SK-N-SH (cell line): ENCODE measurements at regions not wholly inside any gene's neighbourhood (a gene's known extent, or its start where the extent isn't known, plus 50 kb on each side); places are given as distances from the start of the nearest gene placed in this dataset.

ENCODE experiments used
- CTCF ChIA-PET: fragments of 300-600, 350-600 bp; formaldehyde crosslinking; extraction: SDS; loops from one replicate; lab custom pipeline; 2021; lab: Yijun Ruan, JAX
- POLR2A ChIA-PET: fragments of 350-600 bp; sonication (Branson Sonifier 250); formaldehyde crosslinking; extraction: SDS; loops from one replicate; lab custom pipeline; 2020; ENCODE audit warnings: antibody characterized with exemption, inconsistent platforms; lab: Yijun Ruan, JAX
- DNase-seq: peaks from one replicate; pipeline ENCODE4 v3.0.0; 2012
- H2AFZ ChIP-seq: fragments of 200-600 bp; sonication (generic); 2 replicates; pipeline ENCODE4 v1.8.1; 2016; ENCODE audit warnings: antibody characterized with exemption, mild to moderate bottlenecking, low read depth
- H3F3A ChIP-seq: fragments of 200-600 bp; sonication (generic); replicated peaks from 2 replicates; pipeline ENCODE3; 2016; ENCODE audit warnings: antibody characterized with exemption, mild to moderate bottlenecking; ENCODE audit not compliant: insufficient read depth
- H3K27ac ChIP-seq, 2 experiments: fragments of 200-500 bp in 1 of 2; fragments of 200-600 bp in 1 of 2; sonication (Bioruptor generic) in 1 of 2; sonication (generic), shearing (Covaris generic) in 1 of 2; 2 replicates each; pipeline versions ENCODE4 v1.5.1 to v1.6.1; 2014 to 2016; ENCODE audit warnings: low read depth in 2 of 2, inconsistent platforms in 1 of 2, low read length in 1 of 2, mild to moderate bottlenecking in 1 of 2, mixed read lengths in 1 of 2
- H3K27me3 ChIP-seq: fragments of 200-600 bp; sonication (generic), shearing (Covaris generic); 2 replicates; pipeline ENCODE4 v1.6.1; 2016; ENCODE audit warnings: mixed run types; ENCODE audit not compliant: insufficient read depth
- H3K36me3 ChIP-seq, 2 experiments: fragments of 200-500 bp in 1 of 2; fragments of 200-600 bp in 1 of 2; sonication (Bioruptor generic) in 1 of 2; sonication (generic) in 1 of 2; replicated peaks in 1 of 2; 2 replicates each; pipeline versions ENCODE3 to v1.5.1; 2014 to 2016; ENCODE audit warnings: low read length in 1 of 2, mild to moderate bottlenecking in 1 of 2; ENCODE audit not compliant: insufficient read depth in 2 of 2, control insufficient read depth in 1 of 2
- H3K4me1 ChIP-seq, 2 experiments: fragments of 200-500 bp in 1 of 2; fragments of 200-600 bp in 1 of 2; sonication (Bioruptor generic) in 1 of 2; sonication (generic), shearing (Covaris generic) in 1 of 2; 2 replicates each; pipeline versions ENCODE4 v1.5.1 to v1.6.1; 2014 to 2016; ENCODE audit warnings: low read depth in 1 of 2, low read length in 1 of 2, mixed run types in 1 of 2; ENCODE audit not compliant: insufficient read depth in 2 of 2, control insufficient read depth in 1 of 2
- H3K4me2 ChIP-seq: fragments of 200-600 bp; sonication (generic), shearing (Covaris generic); 2 replicates; pipeline ENCODE4 v1.6.1; 2017; ENCODE audit warnings: mixed run types
- H3K4me3 ChIP-seq, 2 experiments: fragments of 200-500 bp in 1 of 2; fragments of 200-600 bp in 1 of 2; sonication (Bioruptor generic) in 1 of 2; sonication (generic), shearing (Covaris generic) in 1 of 2; 2 replicates each; pipeline versions ENCODE4 v1.5.1 to v1.8.1; 2014 to 2016; ENCODE audit warnings: low read depth in 2 of 2, inconsistent platforms in 1 of 2, low read length in 1 of 2, mild to moderate bottlenecking in 1 of 2, mixed read lengths in 1 of 2, moderate library complexity in 1 of 2
- H3K79me2 ChIP-seq: fragments of 200-600 bp; sonication (generic); 2 replicates; pipeline ENCODE4 v1.8.1; 2017; ENCODE audit warnings: mild to moderate bottlenecking; ENCODE audit not compliant: insufficient read depth
- H3K9ac ChIP-seq: fragments of 200-600 bp; sonication (generic); 2 replicates; pipeline ENCODE4 v1.6.1; 2017; ENCODE audit warnings: mixed run types
- H3K9me2 ChIP-seq: fragments of 200-600 bp; sonication (generic); 2 replicates; pipeline ENCODE4 v1.6.1; 2017; ENCODE audit warnings: mixed run types
- H3K9me3 ChIP-seq: fragments of 200-600 bp; sonication (generic); 2 replicates; pipeline ENCODE4 v1.6.1; 2017; ENCODE audit warnings: mixed run types, mild to moderate bottlenecking, moderate library complexity
- H4K20me1 ChIP-seq: fragments of 200-600 bp; sonication (generic); 2 replicates; pipeline ENCODE4 v1.6.1; 2017; ENCODE audit warnings: mild to moderate bottlenecking, mixed run types; ENCODE audit not compliant: insufficient read depth
- CTCF ChIP-seq: fragments of 200-600 bp; sonication (generic); IDR thresholded peaks from 2 replicates; pipeline ENCODE4 v1.6.1; 2017; ENCODE audit warnings: antibody characterized with exemption, mild to moderate bottlenecking, moderate library complexity
- ELF1 ChIP-seq: IDR thresholded peaks from 2 replicates; pipeline ENCODE4 v1.4.0; 2012
- EP300 ChIP-seq, 2 experiments: IDR thresholded peaks; 2 replicates each; pipeline versions ENCODE4 v1.4.0 to v1.6.1; 2012; ENCODE audit warnings: borderline replicate concordance in 1 of 2, low read depth in 1 of 2, low read length in 1 of 2
- EZH2phosphoT487 ChIP-seq: fragments of 200-600 bp; sonication (generic); IDR thresholded peaks from 2 replicates; pipeline ENCODE4 v1.6.1; 2017; ENCODE audit warnings: low read depth, mixed run types, mild to moderate bottlenecking, antibody characterized with exemption, moderate library complexity, borderline replicate concordance
- FOSL2 ChIP-seq: IDR thresholded peaks from 2 replicates; pipeline ENCODE4 v1.4.0; 2012; ENCODE audit warnings: low read depth, mild to moderate bottlenecking, moderate library complexity, borderline replicate concordance
- FOXJ3 ChIP-seq: sonication (generic); formaldehyde crosslinking; IDR thresholded peaks from 2 replicates; pipeline ENCODE4 v1.5.1; 2020; ENCODE audit warnings: mild to moderate bottlenecking, missing genetic modification reagents
- FOXM1 ChIP-seq: IDR thresholded peaks from 2 replicates; pipeline ENCODE4 v1.4.0; 2012; ENCODE audit warnings: low read depth, mild to moderate bottlenecking
- GABPA ChIP-seq: IDR thresholded peaks from 2 replicates; pipeline ENCODE4 v1.4.0; 2012; ENCODE audit warnings: low read depth, mild to moderate bottlenecking
- GATA2 ChIP-seq: sonication (generic); formaldehyde crosslinking; IDR thresholded peaks from 2 replicates; pipeline ENCODE4 v1.5.0; 2020; ENCODE audit warnings: mild to moderate bottlenecking, missing genetic modification reagents
- JUND ChIP-seq: IDR thresholded peaks from 2 replicates; pipeline ENCODE4 v1.4.0; 2012
- MEF2A ChIP-seq: IDR thresholded peaks from 2 replicates; pipeline ENCODE4 v1.4.0; 2012; ENCODE audit warnings: low read depth, borderline replicate concordance
- MXI1 ChIP-seq: IDR thresholded peaks from 2 replicates; pipeline ENCODE4 v1.6.1; 2012; ENCODE audit warnings: mild to moderate bottlenecking, low read depth, low read length, improper control_type of control experiment
- NRF1 ChIP-seq: IDR thresholded peaks from 2 replicates; pipeline ENCODE4 v1.6.1; 2012; ENCODE audit warnings: low read depth, mild to moderate bottlenecking, low read length
- RAD21 ChIP-seq: IDR thresholded peaks from 2 replicates; pipeline ENCODE4 v1.6.1; 2012; ENCODE audit warnings: mild to moderate bottlenecking, low read length
- RCOR1 ChIP-seq: fragments of 150-350 bp; IDR thresholded peaks from 2 replicates; pipeline ENCODE4 v1.6.1; 2017; ENCODE audit warnings: antibody characterized with exemption, low read length
- SIN3A ChIP-seq: IDR thresholded peaks from 2 replicates; pipeline ENCODE4 v1.6.1; 2012; ENCODE audit warnings: low read depth, mild to moderate bottlenecking, low read length, moderate library complexity, borderline replicate concordance
- SMC3 ChIP-seq: IDR thresholded peaks from 2 replicates; pipeline ENCODE4 v1.6.1; 2012; ENCODE audit warnings: low read depth, low read length, improper control_type of control experiment
- TAF1 ChIP-seq: IDR thresholded peaks from 2 replicates; pipeline ENCODE4 v1.6.1; 2012; ENCODE audit warnings: low read depth, mild to moderate bottlenecking, low read length, moderate library complexity, borderline replicate concordance
- USF2 ChIP-seq: fragments of 150-350 bp; IDR thresholded peaks from 2 replicates; pipeline ENCODE4 v1.6.1; 2017; ENCODE audit warnings: antibody characterized with exemption, low read length, low read depth, borderline replicate concordance
- WGBS: methylation state at CpG from one replicate; pipeline ENCODE4 v1.1.6; 2017; ENCODE audit warnings: low lambda C conversion rate; 5-methylcytosine and 5-hydroxymethylcytosine counted together

- WGBS, result 58% methylated on average over 4 of the region's 4 CpGs
- no peaks in the 10 kb centered on the region for H3K36me3 ChIP-seq
- TF ChIP-seq USF2, result no peak
- no peak for TF ChIP-seq FOSL2
- no peak for TF ChIP-seq CTCF
- H4K20me1 ChIP-seq, result no peaks in the 10 kb centered on the region
- DNase-seq, result no peak
- POLR2A ChIA-PET, result interaction anchor here (0.6 kb wide), 1 partner anchor 711 kb away, joined by 3 read pairs; no protein-coding TSS in a partner anchor
- H3K27ac ChIP-seq, result no peak overlapping the region
- H3F3A ChIP-seq, result no peaks in the 10 kb centered on the region
- no peaks in the 10 kb centered on the region for H3K27me3 ChIP-seq
- H3K9me3 ChIP-seq, result no peaks in the 10 kb centered on the region
- no peak overlapping the region for H2AFZ ChIP-seq
- H3K9ac ChIP-seq, result no peak overlapping the region
- CTCF ChIA-PET, result interaction anchor here (0.9 to 1.6 kb wide), 4 partner anchors 14 to 1508 kb away, joined by 3 to 6 read pairs (median 3); no protein-coding TSS in a partner anchor
- H3K4me2 ChIP-seq, result no peak overlapping the region
- H3K9me2 ChIP-seq, result no peaks in the 10 kb centered on the region
- no peak overlapping the region for H3K4me3 ChIP-seq
- no peaks in the 10 kb centered on the region for H3K79me2 ChIP-seq
- peaks cover 0 to 6% of the 10 kb centered on the region in 2 experiments; a peak in 1 of 4 replicates for H3K4me1 ChIP-seq
Measured at GRCh38 chr4:15163284-15163645, 161.0 kb downstream of the CPEB2 start.

GRCh38 chr4:15164571-15164970, 162.3 kb downstream of the CPEB2 start:
- ChIA-PET POLR2A (no interaction called here), CTCF (no interaction called here)
- WGBS, result 59% methylated on average over 3 of the region's 3 CpGs
- Histone ChIP-seq H3K4me2 (no peak overlapping the region), H3K36me3 (no peaks in the 10 kb centered on the region), H3K4me1 (peaks cover 0 to 6% of the 10 kb centered on the region in 2 experiments; a peak in 1 of 4 replicates), H3K9me2 (no peaks in the 10 kb centered on the region), H3K9me3 (no peaks in the 10 kb centered on the region), H3K9ac (no peak overlapping the region), H4K20me1 (no peaks in the 10 kb centered on the region), H3K4me3 (no peak overlapping the region), H3K79me2 (no peaks in the 10 kb centered on the region), H2AFZ (no peak overlapping the region), H3K27ac (no peak overlapping the region), H3F3A (no peaks in the 10 kb centered on the region)
- DNase-seq, result no peak
- TF ChIP-seq USF2 (no peak), TAF1 (no peak), SIN3A (no peak), RAD21 (no peak), FOXM1 (no peak), NRF1 (no peak), FOSL2 (no peak), MEF2A (no peak), ELF1 (no peak), JUND (no peak), MXI1 (no peak), FOXJ3 (CRISPR knock-in tag) (no peak), RCOR1 (no peak), EP300 (IDR thresholded peaks at IDR 0.05; ENCODE audit: borderline replicate concordance in 1 of 2, low read depth in 1 of 2, low read length in 1 of 2) (no peak), SMC3 (no peak), GABPA (no peak), EZH2phosphoT487 (no peak), GATA2 (CRISPR knock-in tag) (no peak)
- TF ChIP-seq, all 33 proteins: peak for 0
- H3K27me3 ChIP-seq, result no peaks in the 10 kb centered on the region; the same call in 1 of the 2 replicates
